ENCODE measurements at regions not wholly inside any gene's neighbourhood (a gene's known extent, or its start where the extent isn't known, plus 50 kb on each side); places are given as distances from the start of the nearest gene placed in this dataset.
"Not testable (repeated sequence)": the region's sequence is repeated elsewhere in the genome, so short reads cannot be mapped to it uniquely, and the experiment has no call there.

GRCh38 chr14:101616202-101616601 lies 54.9 kb downstream of the DIO3 start:
- DNase-seq: no peak

GRCh38 chr14:101619484-101619883 lies 58.2 kb downstream of the DIO3 start:
- no peak for DNase-seq

GRCh38 chr14:101620031-101620788 lies 58.9 kb downstream of the DIO3 start:
- DNase-seq: no peak

- DNase-seq: no peak
These were observed 59.8 kb downstream of the DIO3 start for GRCh38 chr14:101620821-101621785.

GRCh38 chr14:101622251-101623076 lies 61.2 kb downstream of the DIO3 start:
- DNase-seq: no peak

GRCh38 chr14:101623077-101623372 lies 61.7 kb downstream of the DIO3 start:
- DNase-seq: no peak

- DNase-seq: no peak
These were observed 62.6 kb downstream of the DIO3 start for GRCh38 chr14:101623685-101624444.

GRCh38 chr14:101624536-101624935 lies 63.2 kb downstream of the DIO3 start:
- no peak for DNase-seq

- no peak for DNase-seq
These were observed 64.2 kb downstream of the DIO3 start for GRCh38 chr14:101625336-101626097.

GRCh38 chr14:101626331-101626730 lies 65.0 kb downstream of the DIO3 start:
- no peak for DNase-seq

GRCh38 chr14:101627915-101628262 lies 66.6 kb downstream of the DIO3 start:
- no peak for DNase-seq

- no peak for DNase-seq
These were observed 67.2 kb downstream of the DIO3 start for GRCh38 chr14:101628471-101628966.

GRCh38 chr14:101628975-101629374 lies 67.7 kb downstream of the DIO3 start:
- DNase-seq: no peak

- DNase-seq: no peak
These were observed 69.0 kb downstream of the DIO3 start for GRCh38 chr14:101630056-101630965.

- DNase-seq: no peak
These were observed 69.9 kb downstream of the DIO3 start for GRCh38 chr14:101631199-101631598.

GRCh38 chr14:101631970-101632369 lies 70.7 kb downstream of the DIO3 start:
- DNase-seq: not testable (repeated sequence)

- DNase-seq: no peak
These were observed 71.2 kb downstream of the DIO3 start for GRCh38 chr14:101632520-101632919.

- no peak for DNase-seq
These were observed 72.0 kb downstream of the DIO3 start for GRCh38 chr14:101633276-101633675.

- DNase-seq: no peak
These were observed 73.0 kb downstream of the DIO3 start for GRCh38 chr14:101634202-101634849.

Data from NCI-H2081 treated with DMSO at 0.1 percent for 48 hours (cell line).